ENCODE measurements at regions not wholly inside any gene's neighbourhood (a gene's known extent, or its start where the extent isn't known, plus 50 kb on each side); places are given as distances from the start of the nearest gene placed in this dataset.

DNA sequence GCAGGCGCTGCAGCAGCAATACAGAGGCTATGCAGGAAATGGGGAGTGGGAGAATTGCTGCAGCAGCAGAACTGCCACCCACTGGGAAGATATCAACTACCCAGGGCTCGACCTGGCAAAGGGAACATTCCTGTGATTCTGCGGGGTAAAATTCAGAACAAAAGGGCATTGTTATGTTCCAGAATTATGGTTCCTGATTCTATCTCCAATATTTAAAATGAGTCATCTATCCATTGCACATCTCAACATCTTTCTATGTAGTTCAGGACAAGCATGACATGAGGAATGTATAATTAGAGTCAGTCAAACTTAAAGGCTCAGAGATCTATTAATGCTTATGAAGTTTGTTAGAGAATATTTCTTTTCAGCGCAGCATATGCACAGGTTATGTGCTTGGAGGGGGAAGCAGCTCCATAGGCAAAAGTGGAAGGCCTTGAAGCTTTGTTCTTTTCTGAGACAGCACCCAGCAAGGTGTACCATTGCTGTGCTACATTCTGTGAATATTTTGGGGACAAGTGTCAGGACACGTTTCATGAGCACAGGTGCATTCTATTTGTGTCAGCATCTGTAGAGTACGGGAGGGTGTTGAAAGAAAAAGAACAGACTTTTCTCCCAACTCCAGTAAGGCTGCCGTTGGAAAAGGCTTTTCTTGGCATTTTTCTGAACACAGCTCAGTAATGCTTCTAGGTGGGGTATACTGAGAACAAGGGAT lies 395.6 kb upstream of the MPDZ start:
- TF ChIP-seq FOXM1 (IDR thresholded peaks at IDR 0.05; ENCODE audit: borderline replicate concordance) (no peak), FOXK2 (IDR thresholded peaks at IDR 0.05) (no peak), BHLHE40 (IDR thresholded peaks at IDR 0.05; ENCODE audit: borderline replicate concordance) (no peak), HDGF (IDR thresholded peaks at IDR 0.05; ENCODE audit: borderline replicate concordance) (no peak), CTBP1 (IDR thresholded peaks at IDR 0.05; ENCODE audit: borderline replicate concordance) (no peak), SUZ12 (IDR thresholded peaks at IDR 0.05) (no peak), ZNF384 (IDR thresholded peaks at IDR 0.05) (no peak), ARNT (IDR thresholded peaks at IDR 0.05) (no peak), FOXA1 (IDR thresholded peaks at IDR 0.05) (no peak), TARDBP (IDR thresholded peaks at IDR 0.05) (no peak), SP1 (IDR thresholded peaks at IDR 0.05) (no peak)
- TF ChIP-seq, protein P1, sequence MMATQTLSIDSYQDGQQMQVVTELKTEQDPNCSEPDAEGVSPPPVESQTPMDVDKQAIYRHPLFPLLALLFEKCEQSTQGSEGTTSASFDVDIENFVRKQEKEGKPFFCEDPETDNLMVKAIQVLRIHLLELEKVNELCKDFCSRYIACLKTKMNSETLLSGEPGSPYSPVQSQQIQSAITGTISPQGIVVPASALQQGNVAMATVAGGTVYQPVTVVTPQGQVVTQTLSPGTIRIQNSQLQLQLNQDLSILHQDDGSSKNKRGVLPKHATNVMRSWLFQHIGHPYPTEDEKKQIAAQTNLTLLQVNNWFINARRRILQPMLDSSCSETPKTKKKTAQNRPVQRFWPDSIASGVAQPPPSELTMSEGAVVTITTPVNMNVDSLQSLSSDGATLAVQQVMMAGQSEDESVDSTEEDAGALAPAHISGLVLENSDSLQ (IDR thresholded peaks at IDR 0.05) = no peak

Measured in HEK293T (cell line).